Osteoblast (primary cell): ENCODE measurements at regions not wholly inside any gene's neighbourhood (a gene's known extent, or its start where the extent isn't known, plus 50 kb on each side); places are given as distances from the start of the nearest gene placed in this dataset.
"Not testable (repeated sequence)": the region's sequence is repeated elsewhere in the genome, so short reads cannot be mapped to it uniquely, and the experiment has no call there.

ENCODE experiments used
- DNase-seq: peaks from one replicate; pipeline ENCODE4 v3.0.0; 2011; ENCODE audit warnings: low spot score, mixed read lengths; ENCODE audit not compliant: insufficient read length; ENCODE audit errors: missing footprints
- H2AFZ ChIP-seq: 2 replicates; pipeline ENCODE4 v1.6.0; 2011; ENCODE audit warnings: mild to moderate bottlenecking, low read length
- H3K27ac ChIP-seq: 2 replicates; pipeline ENCODE4 v1.5.1; 2011; ENCODE audit warnings: mild to moderate bottlenecking, low read depth, low read length, moderate library complexity
- H3K27me3 ChIP-seq: 2 replicates; pipeline ENCODE4 v1.6.0; 2012; ENCODE audit warnings: mild to moderate bottlenecking, control low read depth, inconsistent platforms, low read length, moderate library complexity; ENCODE audit not compliant: insufficient read depth
- H3K36me3 ChIP-seq: 2 replicates; pipeline ENCODE4 v1.5.1; 2011; ENCODE audit warnings: mild to moderate bottlenecking, low read length, control low read depth, moderate library complexity; ENCODE audit not compliant: insufficient read depth
- H3K4me1 ChIP-seq: 2 replicates; pipeline ENCODE4 v1.5.1; 2011; ENCODE audit warnings: mild to moderate bottlenecking, low read length, control low read depth, moderate library complexity; ENCODE audit not compliant: insufficient read depth
- H3K4me2 ChIP-seq: 2 replicates; pipeline ENCODE4 v1.6.0; 2011; ENCODE audit warnings: mild to moderate bottlenecking, low read length; ENCODE audit not compliant: insufficient read depth
- H3K4me3 ChIP-seq: fragments of 200-600 bp; sonication (generic); 3 replicates; pipeline ENCODE4 v1.5.1; 2012; ENCODE audit warnings: mild to moderate bottlenecking, low read length, inconsistent platforms; ENCODE audit not compliant: insufficient read depth
- H3K79me2 ChIP-seq: 2 replicates; pipeline ENCODE4 v1.6.0; 2012; ENCODE audit warnings: mild to moderate bottlenecking, low read length, control low read depth, inconsistent platforms; ENCODE audit not compliant: insufficient read depth
- H3K9me3 ChIP-seq: 2 replicates; pipeline ENCODE4 v1.5.1; 2011; ENCODE audit warnings: low read depth, low read length, control low read depth
- H4K20me1 ChIP-seq: 2 replicates; pipeline ENCODE4 v1.6.0; 2012; ENCODE audit warnings: mild to moderate bottlenecking, low read length, control low read depth; ENCODE audit not compliant: insufficient read depth
- TF ChIP-seq, protein P1 (sequence below): IDR thresholded peaks from 2 replicates; pipeline ENCODE4 v1.5.1; 2011; ENCODE audit warnings: mild to moderate bottlenecking, low read depth, low read length, moderate library complexity; ENCODE audit errors: extremely low read depth

DNA sequence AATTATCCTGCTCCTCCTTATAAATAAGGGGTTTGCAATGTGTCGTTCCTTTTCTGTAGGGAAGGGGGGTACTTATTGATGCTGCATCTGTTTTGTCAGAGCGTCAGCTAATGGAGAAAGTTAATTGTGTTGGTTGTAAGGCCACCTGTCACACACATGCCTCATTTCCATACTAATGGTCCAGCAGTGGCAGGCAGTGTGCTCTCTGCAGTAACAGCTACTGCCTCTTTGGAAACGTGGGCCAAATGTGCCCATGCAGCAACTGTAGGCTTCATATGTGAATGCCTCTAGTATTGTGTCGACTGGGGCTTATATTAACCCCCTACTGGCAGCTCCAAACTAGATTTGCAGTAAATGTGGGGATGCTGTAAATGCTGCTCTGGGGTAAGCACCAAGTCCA is 56.3 kb upstream of the OLIG3 start:
- TF ChIP-seq, protein P1, sequence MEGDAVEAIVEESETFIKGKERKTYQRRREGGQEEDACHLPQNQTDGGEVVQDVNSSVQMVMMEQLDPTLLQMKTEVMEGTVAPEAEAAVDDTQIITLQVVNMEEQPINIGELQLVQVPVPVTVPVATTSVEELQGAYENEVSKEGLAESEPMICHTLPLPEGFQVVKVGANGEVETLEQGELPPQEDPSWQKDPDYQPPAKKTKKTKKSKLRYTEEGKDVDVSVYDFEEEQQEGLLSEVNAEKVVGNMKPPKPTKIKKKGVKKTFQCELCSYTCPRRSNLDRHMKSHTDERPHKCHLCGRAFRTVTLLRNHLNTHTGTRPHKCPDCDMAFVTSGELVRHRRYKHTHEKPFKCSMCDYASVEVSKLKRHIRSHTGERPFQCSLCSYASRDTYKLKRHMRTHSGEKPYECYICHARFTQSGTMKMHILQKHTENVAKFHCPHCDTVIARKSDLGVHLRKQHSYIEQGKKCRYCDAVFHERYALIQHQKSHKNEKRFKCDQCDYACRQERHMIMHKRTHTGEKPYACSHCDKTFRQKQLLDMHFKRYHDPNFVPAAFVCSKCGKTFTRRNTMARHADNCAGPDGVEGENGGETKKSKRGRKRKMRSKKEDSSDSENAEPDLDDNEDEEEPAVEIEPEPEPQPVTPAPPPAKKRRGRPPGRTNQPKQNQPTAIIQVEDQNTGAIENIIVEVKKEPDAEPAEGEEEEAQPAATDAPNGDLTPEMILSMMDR, result no peak
- no peaks in the 10 kb centered on the region for H3K36me3 ChIP-seq
- no peak overlapping the region for H3K4me2 ChIP-seq
- no peak overlapping the region for H3K4me3 ChIP-seq
- no peaks in the 10 kb centered on the region for H3K27me3 ChIP-seq
- H2AFZ ChIP-seq, result no peak overlapping the region
- H3K9me3 ChIP-seq, result no peaks in the 10 kb centered on the region
- H4K20me1 ChIP-seq, result no peaks in the 10 kb centered on the region
- no peaks in the 10 kb centered on the region for H3K79me2 ChIP-seq
- no peaks in the 10 kb centered on the region for H3K4me1 ChIP-seq
- DNase-seq, result no peak
- H3K27ac ChIP-seq, result no peak overlapping the region

DNA sequence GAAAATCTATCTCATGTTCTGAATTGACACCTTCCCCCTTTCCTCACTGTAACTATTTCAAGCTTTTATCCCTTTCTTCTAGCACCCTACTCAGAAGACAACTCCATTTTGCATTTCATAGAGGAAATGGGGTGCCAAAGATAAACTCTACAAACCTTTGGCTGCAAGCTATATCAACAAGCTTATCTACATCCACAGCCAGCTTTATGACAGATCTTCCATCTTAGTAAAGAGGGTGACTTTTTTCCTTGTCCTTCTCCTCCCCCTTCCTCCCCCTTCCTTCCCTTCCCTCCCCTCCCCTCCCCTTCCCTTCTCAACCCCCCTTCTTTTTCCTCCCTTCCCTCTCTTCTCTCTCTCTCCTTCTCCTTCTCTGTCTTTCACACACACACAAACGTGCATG is 58.0 kb upstream of the OLIG3 start:
- Histone ChIP-seq H4K20me1 (no peaks in the 10 kb centered on the region), H3K36me3 (no peaks in the 10 kb centered on the region), H3K27ac (no peak overlapping the region), H3K9me3 (no peaks in the 10 kb centered on the region), H3K27me3 (no peaks in the 10 kb centered on the region), H3K4me3 (no peak overlapping the region), H3K4me2 (no peak overlapping the region), H3K4me1 (no peaks in the 10 kb centered on the region), H2AFZ (no peak overlapping the region), H3K79me2 (no peaks in the 10 kb centered on the region)
- peak; percentile 35 for DNase-seq
- TF ChIP-seq, protein P1, result no peak

DNA sequence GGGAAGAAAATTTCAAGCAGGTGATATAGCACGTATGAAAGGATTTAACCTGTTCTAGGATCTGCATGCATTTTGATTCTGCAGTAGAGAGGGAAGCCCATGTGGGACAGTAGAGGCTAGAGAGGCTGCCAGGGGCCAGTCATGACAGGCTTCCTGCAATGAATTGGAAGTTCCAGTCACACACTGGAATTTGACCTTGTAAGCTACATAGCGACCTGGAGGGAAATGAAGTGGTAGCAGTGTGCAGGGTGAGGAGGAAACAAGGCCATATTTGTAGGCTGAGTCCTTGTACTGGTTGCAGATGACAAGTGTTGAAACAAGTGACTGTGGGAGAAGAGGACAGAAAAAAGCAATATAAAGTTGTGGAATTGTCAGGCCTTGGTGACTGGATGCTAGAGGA is 58.6 kb upstream of the OLIG3 start:
- Histone ChIP-seq H2AFZ (no peak overlapping the region), H3K4me1 (no peaks in the 10 kb centered on the region), H3K27me3 (no peaks in the 10 kb centered on the region), H3K36me3 (no peaks in the 10 kb centered on the region), H3K9me3 (no peaks in the 10 kb centered on the region), H3K4me3 (no peak overlapping the region), H3K27ac (no peak overlapping the region), H3K79me2 (no peaks in the 10 kb centered on the region), H4K20me1 (no peaks in the 10 kb centered on the region), H3K4me2 (no peak overlapping the region)
- TF ChIP-seq, protein P1, result no peak
- DNase-seq, result no peak

DNA sequence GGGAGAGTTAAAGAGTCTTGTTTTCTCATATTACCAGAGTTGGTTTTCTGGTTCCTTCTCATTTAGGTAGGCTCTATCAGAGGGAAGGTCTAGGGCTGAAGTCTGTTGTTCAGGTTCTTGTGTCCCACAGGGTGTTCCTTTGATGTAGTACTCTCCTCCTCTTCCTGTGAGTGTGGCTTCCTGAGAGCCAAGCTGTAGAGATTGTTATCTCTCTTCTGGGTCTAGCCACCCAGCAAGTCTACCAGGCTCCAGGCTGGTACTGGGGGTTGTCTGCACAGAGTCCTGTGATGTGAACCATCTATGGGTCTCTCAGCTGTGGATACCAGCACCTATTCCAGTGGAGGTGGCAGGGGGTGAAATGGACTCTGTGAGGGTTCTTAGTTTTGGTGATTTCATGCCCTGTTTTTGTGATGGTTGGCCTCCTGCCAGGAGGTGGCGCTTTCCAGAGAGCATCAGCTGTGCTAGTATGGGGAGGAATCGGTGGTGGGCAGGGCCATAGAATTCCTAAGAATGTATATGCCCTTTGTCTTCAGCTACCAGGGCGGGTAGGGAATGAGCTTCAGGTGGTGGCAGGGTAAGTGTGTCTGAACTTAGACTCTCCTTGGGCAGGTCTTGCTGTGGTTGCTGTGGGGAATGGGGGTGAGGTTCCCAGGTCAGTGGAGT is 65.5 kb upstream of the OLIG3 start:
- H2AFZ ChIP-seq, H4K20me1 ChIP-seq, H3K4me2 ChIP-seq, H3K9me3 ChIP-seq, H3K27me3 ChIP-seq, H3K27ac ChIP-seq, H3K4me1 ChIP-seq, H3K4me3 ChIP-seq, DNase-seq, H3K79me2 ChIP-seq, H3K36me3 ChIP-seq: not testable (repeated sequence)
